Kasumi-1 (cell line): ENCODE measurements at regions not wholly inside any gene's neighbourhood (a gene's known extent, or its start where the extent isn't known, plus 50 kb on each side); places are given as distances from the start of the nearest gene placed in this dataset.

Source experiments
- DNase-seq, 2 experiments: peaks; one replicate each; lab custom pipeline; 2025; lab: John Stamatoyannopoulos, UW

- DNase-seq, result no peak
These were observed 337.2 kb upstream of the NAV3 start for GRCh38 chr12:77493302-77494168.

GRCh38 chr12:77492536-77492935, 338.2 kb upstream of the NAV3 start:
- DNase-seq, result no peak

GRCh38 chr12:77489331-77489970, 341.2 kb upstream of the NAV3 start:
- DNase-seq, result no peak

GRCh38 chr12:77488041-77488620, 342.6 kb upstream of the NAV3 start:
- no peak for DNase-seq

GRCh38 chr12:77486872-77487271, 343.8 kb upstream of the NAV3 start:
- DNase-seq, result no peak

- DNase-seq, result no peak
These were observed 344.5 kb upstream of the NAV3 start for GRCh38 chr12:77485961-77486854.

- no peak for DNase-seq
These were observed 349.0 kb upstream of the NAV3 start for GRCh38 chr12:77481687-77482086.

GRCh38 chr12:77477907-77478533, 352.7 kb upstream of the NAV3 start:
- DNase-seq, result no peak

GRCh38 chr12:77471801-77472200, 358.9 kb upstream of the NAV3 start:
- no peak for DNase-seq

GRCh38 chr12:77469578-77470333, 360.9 kb upstream of the NAV3 start:
- DNase-seq, result no peak

- no peak for DNase-seq
These were observed 377.3 kb upstream of the E2F7 start for GRCh38 chr12:77442633-77443032.

- DNase-seq, result no peak
These were observed 374.4 kb upstream of the E2F7 start for GRCh38 chr12:77439749-77440148.

- DNase-seq, result no peak
These were observed 373.3 kb upstream of the E2F7 start for GRCh38 chr12:77438644-77439043.

GRCh38 chr12:77437206-77437605, 371.8 kb upstream of the E2F7 start:
- DNase-seq, result no peak

- no peak for DNase-seq
These were observed 370.2 kb upstream of the E2F7 start for GRCh38 chr12:77435446-77436091.

GRCh38 chr12:77433799-77434198, 368.4 kb upstream of the E2F7 start:
- DNase-seq, result peak; percentile 5 to 31

- no peak for DNase-seq
These were observed 364.1 kb upstream of the E2F7 start for GRCh38 chr12:77429426-77429825.

- DNase-seq, result no peak
These were observed 355.8 kb upstream of the E2F7 start for GRCh38 chr12:77421152-77421551.

- no peak for DNase-seq
These were observed 344.2 kb upstream of the E2F7 start for GRCh38 chr12:77409551-77409950.

GRCh38 chr12:77407931-77408330, 342.6 kb upstream of the E2F7 start:
- no peak for DNase-seq
